HL-60 (cell line): ENCODE measurements at regions not wholly inside any gene's neighbourhood (a gene's known extent, or its start where the extent isn't known, plus 50 kb on each side); places are given as distances from the start of the nearest gene placed in this dataset.

Source experiments
- CTCF ChIP-seq: IDR thresholded peaks from one replicate; pipeline ENCODE4 v1.5.1; 2011; ENCODE audit warnings: low read length, control low read depth, inconsistent platforms; ENCODE audit not compliant: insufficient read depth
- GABPA ChIP-seq: IDR thresholded peaks from 2 replicates; pipeline ENCODE4 v1.6.1; 2012; ENCODE audit warnings: low read depth
- POLR2AphosphoS5 ChIP-seq: IDR thresholded peaks from 2 replicates; pipeline ENCODE4 v1.6.1; 2012; ENCODE audit warnings: low read depth
- REST ChIP-seq: IDR thresholded peaks from 2 replicates; pipeline ENCODE4 v1.6.1; 2012; ENCODE audit warnings: low read depth; ENCODE audit not compliant: insufficient replicate concordance
- SPI1 ChIP-seq: IDR thresholded peaks from 2 replicates; pipeline ENCODE4 v1.6.1; 2012; ENCODE audit warnings: low read depth, mild to moderate bottlenecking, borderline replicate concordance

DNA sequence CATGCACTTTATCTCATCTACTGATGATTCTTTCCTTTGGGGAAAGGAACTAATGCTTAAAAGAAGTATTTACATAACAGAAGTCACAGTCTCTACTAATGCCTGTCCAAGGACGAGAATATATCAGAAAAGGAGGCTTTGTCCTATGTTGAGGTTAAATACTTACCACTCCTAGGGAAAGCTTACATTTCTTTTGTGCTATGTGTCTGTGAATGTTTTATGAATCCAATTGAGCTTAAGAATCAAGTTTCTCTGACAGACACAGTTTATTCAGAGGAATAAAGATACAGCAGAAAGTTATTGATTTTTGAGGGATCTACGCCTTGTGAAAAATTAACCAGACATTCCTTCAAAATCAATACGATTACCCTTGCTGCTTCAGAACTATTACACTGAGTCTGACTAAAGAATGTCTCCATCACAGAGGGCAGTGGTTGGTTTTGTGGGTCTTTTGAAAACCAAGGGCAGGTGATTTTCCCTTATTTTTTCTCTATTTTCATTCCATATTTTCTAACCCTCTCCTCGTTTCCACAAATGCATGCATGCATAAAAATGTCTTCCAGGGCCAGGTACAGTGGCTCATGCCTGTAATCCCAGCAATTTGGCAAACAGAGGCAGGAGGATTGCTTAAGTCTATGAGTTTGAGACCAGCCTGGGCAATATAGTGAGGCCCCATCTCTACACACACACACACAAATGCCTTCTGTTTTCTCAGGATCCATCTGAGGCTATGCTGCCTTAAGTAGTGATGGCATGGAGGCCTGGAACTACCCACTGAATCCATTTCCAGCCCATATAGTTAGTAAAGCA lies 1095.1 kb downstream of the GALC start:
- TF ChIP-seq CTCF (no peak), POLR2AphosphoS5 (no peak), GABPA (no peak), REST (no peak), SPI1 (no peak)
